H1 (cell line): ENCODE measurements at regions not wholly inside any gene's neighbourhood (a gene's known extent, or its start where the extent isn't known, plus 50 kb on each side); places are given as distances from the start of the nearest gene placed in this dataset.

Experiments used
- SIRT6 ChIP-seq: IDR thresholded peaks from one replicate; pipeline ENCODE4 v1.7.1; 2012; ENCODE audit warnings: low read length, inconsistent platforms
- TAF1 ChIP-seq: IDR thresholded peaks from 2 replicates; pipeline ENCODE4 v1.6.1; 2011; ENCODE audit warnings: mild to moderate bottlenecking, low read depth, low read length
- TAF7 ChIP-seq: optimal IDR thresholded peaks from 2 replicates; pipeline ENCODE3; 2011; ENCODE audit warnings: low read depth, mild to moderate bottlenecking, inconsistent platforms, low read length, moderate library complexity, borderline replicate concordance
- TBP ChIP-seq: IDR thresholded peaks from 2 replicates; pipeline ENCODE4 v1.6.1; 2011; ENCODE audit warnings: low read depth, low read length, improper control_type of control experiment

DNA sequence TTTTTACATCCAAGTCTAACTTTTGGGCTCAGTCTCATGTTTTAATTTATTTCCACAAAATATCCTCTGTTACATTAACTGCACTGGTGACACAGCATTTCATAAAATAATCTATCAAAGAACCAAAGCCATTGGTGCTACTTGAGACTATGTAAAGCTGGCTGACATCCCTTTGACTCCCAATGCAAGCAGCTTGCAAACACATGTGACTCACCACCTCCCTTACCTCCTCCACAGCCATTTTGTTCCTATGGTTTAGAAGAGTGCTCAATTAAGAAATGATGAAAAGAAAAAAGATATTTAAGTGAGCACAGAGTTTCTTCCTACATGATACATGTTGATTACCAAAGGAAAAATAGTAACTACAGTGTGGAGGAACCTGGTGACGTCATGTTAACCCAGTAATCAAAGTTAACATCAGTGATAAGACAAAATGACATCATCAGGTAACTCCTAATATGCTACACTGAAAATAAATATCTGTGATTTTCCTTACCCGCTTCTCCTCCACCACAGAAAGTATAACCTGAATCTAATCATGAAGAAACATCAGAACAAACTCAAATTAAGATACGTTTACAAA is 53.3 kb upstream of the LGSN start (continued):
- TF ChIP-seq SIRT6 (no peak), TAF1 (no peak), TBP (no peak), TAF7 (no peak)
